Panc1 (cell line): ENCODE measurements at regions not wholly inside any gene's neighbourhood (a gene's known extent, or its start where the extent isn't known, plus 50 kb on each side); places are given as distances from the start of the nearest gene placed in this dataset.

Experiments
- ATAC-seq: fragments of 200-7000 bp; cut with Tn5 transposase; 2 replicates; pipeline ENCODE4 v1.9.1; 2020; ENCODE audit warnings: mild to moderate bottlenecking, moderate library complexity
- BruUV-seq: library from RNA; stranded (reverse); fragments of 400-500 nt; replicated peaks from 2 replicates; lab custom pipeline; 2021; lab: Mats Ljungman, UMichigan
- CTCF ChIA-PET: fragments of 300-600 bp; sonication (Branson Sonifier 250); formaldehyde crosslinking; loops from one replicate; lab custom pipeline; 2022; ENCODE audit warnings: antibody characterized with exemption; lab: Charles Lee
- POLR2A ChIA-PET: fragments of 300-600 bp; sonication (Branson Sonifier 250); formaldehyde crosslinking; loops from one replicate; lab custom pipeline; 2022; ENCODE audit warnings: antibody characterized with exemption; lab: Charles Lee
- DNase-seq: peaks from one replicate; pipeline ENCODE4 v3.0.0-alpha.2; 2010; ENCODE audit warnings: low read depth, low spot score
- H3K27ac ChIP-seq: 2 replicates; pipeline ENCODE4 v1.5.1; 2011; ENCODE audit warnings: mild to moderate bottlenecking, low read length, inconsistent platforms
- H3K27me3 ChIP-seq: fragments of 200-500 bp; sonication (Bioruptor generic); 2 replicates; pipeline ENCODE4 v1.6.0; 2014; ENCODE audit warnings: low read length, inconsistent platforms; ENCODE audit not compliant: control insufficient read depth, insufficient read depth
- H3K36me3 ChIP-seq: fragments of 200-500 bp; sonication (Bioruptor generic); 2 replicates; pipeline ENCODE4 v1.5.1; 2014; ENCODE audit warnings: inconsistent platforms, mild to moderate bottlenecking, low read length, moderate library complexity; ENCODE audit not compliant: control insufficient read depth, insufficient read depth
- H3K4me1 ChIP-seq: 2 replicates; pipeline ENCODE4 v1.5.1; 2011; ENCODE audit warnings: inconsistent platforms, mild to moderate bottlenecking, low read length, moderate library complexity; ENCODE audit not compliant: control insufficient read depth, insufficient read depth
- H3K4me3 ChIP-seq, 2 experiments: 2 replicates each; pipeline ENCODE4 v1.5.1; 2011 to 2012; ENCODE audit warnings: low read depth in 2 of 2, low read length in 2 of 2, mild to moderate bottlenecking in 2 of 2, inconsistent platforms in 1 of 2, moderate library complexity in 1 of 2
- H3K9me3 ChIP-seq: fragments of 200-500 bp; sonication (Bioruptor generic); 2 replicates; pipeline ENCODE4 v1.5.1; 2014; ENCODE audit warnings: low read depth, mild to moderate bottlenecking, inconsistent platforms, low read length, moderate library complexity; ENCODE audit not compliant: control insufficient read depth, insufficient read depth
- POLR2AphosphoS5 ChIP-seq: IDR thresholded peaks from 2 replicates; pipeline ENCODE4 v1.6.1; 2012; ENCODE audit warnings: mild to moderate bottlenecking, low read depth, low read length, moderate library complexity
- SIN3A ChIP-seq: IDR thresholded peaks from 2 replicates; pipeline ENCODE4 v1.6.1; 2012; ENCODE audit warnings: low read depth, mild to moderate bottlenecking, low read length, moderate library complexity, borderline replicate concordance; ENCODE audit not compliant: insufficient read depth
- TCF7L2 ChIP-seq: IDR thresholded peaks from 2 replicates; pipeline ENCODE4 v1.6.1; 2011; ENCODE audit warnings: mild to moderate bottlenecking, low read depth, low read length, inconsistent platforms
- in situ Hi-C: cut with HindIII; loops from 2 replicates; pipeline ENCODE4 v1.10.0; 2016; ENCODE audit warnings: low sequenced_read_pairs, low pct_unique_long_range_greater_than_20kb
- intact Hi-C: fragments of 100-400 bp; cut with micrococcal nuclease; formaldehyde crosslinking; loops from one replicate; pipeline ENCODE4 v1.10.0; 2022; ENCODE audit not compliant: unreplicated experiment
- TF ChIP-seq, protein P1 (sequence below), 2 experiments: IDR thresholded peaks; 2 replicates each; pipeline ENCODE4 v1.6.1; 2011 to 2012; ENCODE audit warnings: low read depth in 2 of 2, control low read depth in 1 of 2, low read length in 1 of 2, mild to moderate bottlenecking in 1 of 2, moderate library complexity in 1 of 2; ENCODE audit not compliant: insufficient read depth in 1 of 2
- TF ChIP-seq, protein P2 (sequence below): fragments of 450-650 bp; IDR thresholded peaks from 2 replicates; pipeline ENCODE4 v1.5.1; 2017; ENCODE audit warnings: mild to moderate bottlenecking

DNA sequence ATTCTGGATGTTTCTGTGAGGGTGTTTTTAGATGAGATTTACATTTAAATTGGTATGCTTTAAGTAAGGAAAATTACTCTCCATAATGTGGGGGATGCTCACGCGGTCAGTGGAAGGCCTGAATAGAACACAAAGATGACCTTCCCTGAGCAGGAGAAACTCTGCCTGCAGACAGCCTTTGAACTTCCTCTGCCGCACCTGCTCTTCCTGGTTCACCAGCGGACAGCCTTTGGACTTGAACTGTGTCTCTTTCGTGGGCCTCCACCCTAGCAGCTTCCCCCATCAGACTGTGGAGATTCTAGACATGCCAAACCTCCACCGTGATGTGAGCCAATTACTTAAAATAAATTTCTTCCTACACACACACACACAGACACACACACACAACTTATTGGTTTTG, 210.7 kb downstream of the EFCAB11 start:
- Histone ChIP-seq H3K4me1 (no peaks in the 10 kb centered on the region), H3K27me3 (no peaks in the 10 kb centered on the region), H3K27ac (no peak overlapping the region), H3K9me3 (no peaks in the 10 kb centered on the region), H3K36me3 (no peaks in the 10 kb centered on the region), H3K4me3 (no peak overlapping the region)
- TF ChIP-seq, protein P1, sequence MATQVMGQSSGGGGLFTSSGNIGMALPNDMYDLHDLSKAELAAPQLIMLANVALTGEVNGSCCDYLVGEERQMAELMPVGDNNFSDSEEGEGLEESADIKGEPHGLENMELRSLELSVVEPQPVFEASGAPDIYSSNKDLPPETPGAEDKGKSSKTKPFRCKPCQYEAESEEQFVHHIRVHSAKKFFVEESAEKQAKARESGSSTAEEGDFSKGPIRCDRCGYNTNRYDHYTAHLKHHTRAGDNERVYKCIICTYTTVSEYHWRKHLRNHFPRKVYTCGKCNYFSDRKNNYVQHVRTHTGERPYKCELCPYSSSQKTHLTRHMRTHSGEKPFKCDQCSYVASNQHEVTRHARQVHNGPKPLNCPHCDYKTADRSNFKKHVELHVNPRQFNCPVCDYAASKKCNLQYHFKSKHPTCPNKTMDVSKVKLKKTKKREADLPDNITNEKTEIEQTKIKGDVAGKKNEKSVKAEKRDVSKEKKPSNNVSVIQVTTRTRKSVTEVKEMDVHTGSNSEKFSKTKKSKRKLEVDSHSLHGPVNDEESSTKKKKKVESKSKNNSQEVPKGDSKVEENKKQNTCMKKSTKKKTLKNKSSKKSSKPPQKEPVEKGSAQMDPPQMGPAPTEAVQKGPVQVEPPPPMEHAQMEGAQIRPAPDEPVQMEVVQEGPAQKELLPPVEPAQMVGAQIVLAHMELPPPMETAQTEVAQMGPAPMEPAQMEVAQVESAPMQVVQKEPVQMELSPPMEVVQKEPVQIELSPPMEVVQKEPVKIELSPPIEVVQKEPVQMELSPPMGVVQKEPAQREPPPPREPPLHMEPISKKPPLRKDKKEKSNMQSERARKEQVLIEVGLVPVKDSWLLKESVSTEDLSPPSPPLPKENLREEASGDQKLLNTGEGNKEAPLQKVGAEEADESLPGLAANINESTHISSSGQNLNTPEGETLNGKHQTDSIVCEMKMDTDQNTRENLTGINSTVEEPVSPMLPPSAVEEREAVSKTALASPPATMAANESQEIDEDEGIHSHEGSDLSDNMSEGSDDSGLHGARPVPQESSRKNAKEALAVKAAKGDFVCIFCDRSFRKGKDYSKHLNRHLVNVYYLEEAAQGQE (IDR thresholded peaks at IDR 0.05; ENCODE audit: insufficient read depth in 1 of 2, low read depth in 2 of 2, low read length in 1 of 2) = no peak
- TF ChIP-seq POLR2AphosphoS5 (no peak), TCF7L2 (no peak), SIN3A (no peak)
- TF ChIP-seq, protein P2, sequence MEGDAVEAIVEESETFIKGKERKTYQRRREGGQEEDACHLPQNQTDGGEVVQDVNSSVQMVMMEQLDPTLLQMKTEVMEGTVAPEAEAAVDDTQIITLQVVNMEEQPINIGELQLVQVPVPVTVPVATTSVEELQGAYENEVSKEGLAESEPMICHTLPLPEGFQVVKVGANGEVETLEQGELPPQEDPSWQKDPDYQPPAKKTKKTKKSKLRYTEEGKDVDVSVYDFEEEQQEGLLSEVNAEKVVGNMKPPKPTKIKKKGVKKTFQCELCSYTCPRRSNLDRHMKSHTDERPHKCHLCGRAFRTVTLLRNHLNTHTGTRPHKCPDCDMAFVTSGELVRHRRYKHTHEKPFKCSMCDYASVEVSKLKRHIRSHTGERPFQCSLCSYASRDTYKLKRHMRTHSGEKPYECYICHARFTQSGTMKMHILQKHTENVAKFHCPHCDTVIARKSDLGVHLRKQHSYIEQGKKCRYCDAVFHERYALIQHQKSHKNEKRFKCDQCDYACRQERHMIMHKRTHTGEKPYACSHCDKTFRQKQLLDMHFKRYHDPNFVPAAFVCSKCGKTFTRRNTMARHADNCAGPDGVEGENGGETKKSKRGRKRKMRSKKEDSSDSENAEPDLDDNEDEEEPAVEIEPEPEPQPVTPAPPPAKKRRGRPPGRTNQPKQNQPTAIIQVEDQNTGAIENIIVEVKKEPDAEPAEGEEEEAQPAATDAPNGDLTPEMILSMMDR = no peak
- intact Hi-C loops = no loop called here
- ChIA-PET CTCF (no interaction called here), POLR2A (no interaction called here)
- in situ Hi-C loops = no loop called here
- BruUV-seq = no TSS peak
- DNase-seq = no peak
- ATAC-seq = no peak

DNA sequence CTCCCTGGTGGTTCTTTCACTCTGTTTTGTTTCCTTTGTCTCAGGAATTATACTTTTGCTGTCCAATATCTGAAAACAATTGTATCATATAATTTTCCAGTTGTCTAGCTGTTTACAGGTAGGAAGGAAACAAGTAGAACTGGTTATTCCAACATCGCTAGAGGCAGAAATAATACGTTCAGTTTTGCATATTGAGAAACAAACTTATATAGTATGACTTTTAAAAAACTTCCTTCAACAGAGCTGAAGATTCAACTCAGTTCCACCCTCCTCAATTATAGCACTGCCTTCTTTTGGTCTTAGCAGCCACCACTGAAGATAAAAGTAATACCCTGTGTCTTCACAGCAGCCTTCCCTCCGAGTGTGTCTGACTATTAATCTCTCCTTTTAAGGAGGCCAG, 214.3 kb downstream of the EFCAB11 start:
- no peaks in the 10 kb centered on the region for H3K9me3 ChIP-seq
- CTCF ChIA-PET = no interaction called here
- BruUV-seq = no TSS peak
- ATAC-seq = no peak
- H3K4me3 ChIP-seq = no peak overlapping the region
- H3K27ac ChIP-seq = no peak overlapping the region
- H3K27me3 ChIP-seq = no peaks in the 10 kb centered on the region
- H3K4me1 ChIP-seq = no peaks in the 10 kb centered on the region
- POLR2A ChIA-PET = no interaction called here
- TF ChIP-seq, protein P2 = no peak
- TF ChIP-seq TCF7L2 (no peak), SIN3A (no peak), POLR2AphosphoS5 (no peak)
- TF ChIP-seq, protein P1 (IDR thresholded peaks at IDR 0.05; ENCODE audit: insufficient read depth in 1 of 2, low read depth in 2 of 2, low read length in 1 of 2) = no peak
- no peaks in the 10 kb centered on the region for H3K36me3 ChIP-seq
- in situ Hi-C loops (no loop called here), intact Hi-C loops (no loop called here)
- DNase-seq = no peak
